ENCODE measurements at regions not wholly inside any gene's neighbourhood (a gene's known extent, or its start where the extent isn't known, plus 50 kb on each side); places are given as distances from the start of the nearest gene placed in this dataset.

- TF ChIP-seq ZNF333 (CRISPR knock-in tag; IDR thresholded peaks at IDR 0.05; ENCODE audit: borderline replicate concordance) (no peak), ZNF562 (CRISPR knock-in tag; IDR thresholded peaks at IDR 0.05; ENCODE audit: borderline replicate concordance) (no peak), ARID3A (IDR thresholded peaks at IDR 0.05; ENCODE audit: low read depth, low read length) (no peak), SYNCRIP (IDR thresholded peaks at IDR 0.05; ENCODE audit: insufficient read depth, low read depth, low read length) (no peak), TCF7 (IDR thresholded peaks at IDR 0.05; ENCODE audit: low read depth) (no peak), KLF11 (CRISPR knock-in tag; IDR thresholded peaks at IDR 0.05) (no peak), NR3C1 (CRISPR knock-in tag; IDR thresholded peaks at IDR 0.05) (no peak)
- TF ChIP-seq, protein P1, sequence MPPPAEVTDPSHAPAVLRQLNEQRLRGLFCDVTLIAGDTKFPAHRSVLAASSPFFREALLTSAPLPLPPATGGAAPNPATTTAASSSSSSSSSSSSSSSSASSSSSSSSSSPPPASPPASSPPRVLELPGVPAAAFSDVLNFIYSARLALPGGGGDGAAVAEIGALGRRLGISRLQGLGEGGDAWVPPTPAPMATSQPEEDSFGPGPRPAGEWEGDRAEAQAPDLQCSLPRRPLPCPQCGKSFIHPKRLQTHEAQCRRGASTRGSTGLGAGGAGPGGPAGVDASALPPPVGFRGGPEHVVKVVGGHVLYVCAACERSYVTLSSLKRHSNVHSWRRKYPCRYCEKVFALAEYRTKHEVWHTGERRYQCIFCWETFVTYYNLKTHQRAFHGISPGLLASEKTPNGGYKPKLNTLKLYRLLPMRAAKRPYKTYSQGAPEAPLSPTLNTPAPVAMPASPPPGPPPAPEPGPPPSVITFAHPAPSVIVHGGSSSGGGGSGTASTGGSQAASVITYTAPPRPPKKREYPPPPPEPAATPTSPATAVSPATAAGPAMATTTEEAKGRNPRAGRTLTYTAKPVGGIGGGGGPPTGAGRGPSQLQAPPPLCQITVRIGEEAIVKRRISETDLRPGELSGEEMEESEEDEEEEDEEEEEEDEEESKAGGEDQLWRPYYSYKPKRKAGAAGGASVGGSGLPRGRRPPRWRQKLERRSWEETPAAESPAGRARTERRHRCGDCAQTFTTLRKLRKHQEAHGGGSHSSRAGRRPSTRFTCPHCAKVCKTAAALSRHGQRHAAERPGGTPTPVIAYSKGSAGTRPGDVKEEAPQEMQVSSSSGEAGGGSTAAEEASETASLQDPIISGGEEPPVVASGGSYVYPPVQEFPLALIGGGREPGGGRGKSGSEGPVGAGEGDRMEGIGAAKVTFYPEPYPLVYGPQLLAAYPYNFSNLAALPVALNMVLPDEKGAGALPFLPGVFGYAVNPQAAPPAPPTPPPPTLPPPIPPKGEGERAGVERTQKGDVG (CRISPR knock-in tag; IDR thresholded peaks at IDR 0.05; ENCODE audit: borderline replicate concordance): no peak
Measured at GRCh38 chr4:11698033-11698432, 269.3 kb upstream of the HS3ST1 start (continued).

- CTCF ChIA-PET (ENCODE audit: low intra/inter-chr PET ratio, low total read pairs): no interaction called here
- 0% methylated on average over 2 of the region's 2 CpGs for WGBS (ENCODE audit: low lambda C conversion rate)
- no peak overlapping the region for H3K4me3 ChIP-seq (replicated peaks in 1 of 3; ENCODE audit: insufficient read depth in 1 of 3, low read depth in 2 of 3, low read length in 3 of 3)
- no peak overlapping the region for H3K4me2 ChIP-seq (ENCODE audit: low read depth, low read length)
- H2AFZ ChIP-seq (ENCODE audit: low read length): no peak overlapping the region
- H3K4me1 ChIP-seq (ENCODE audit: insufficient read depth, low read length): no peaks in the 10 kb centered on the region
- ATAC-seq: no peak
- in situ Hi-C loops (cut with HindIII; ENCODE audit: extremely low pct_ligation_motif_present, low pct_unique_long_range_greater_than_20kb): no loop called here
- no peaks in the 10 kb centered on the region for H4K20me1 ChIP-seq (ENCODE audit: insufficient read depth, low read length)
- H3K79me2 ChIP-seq (ENCODE audit: insufficient read depth, low read length): no peaks in the 10 kb centered on the region
- H3K27me3 ChIP-seq (ENCODE audit: control insufficient read depth in 1 of 2, insufficient read depth in 2 of 2, low read length in 2 of 2): no peaks in the 10 kb centered on the region
- BruUV-seq (replicated peaks): no TSS peak
- no peak overlapping the region for H3K27ac ChIP-seq (ENCODE audit: extremely low read length, insufficient read depth, low read length)
- no peak for FAIRE-seq
- no peak overlapping the region for H3K9ac ChIP-seq (ENCODE audit: insufficient read depth, low read depth, low read length)
- no peak for DNase-seq (ENCODE audit: low spot score)
- H3K36me3 ChIP-seq (replicated peaks in 1 of 2; ENCODE audit: control insufficient read depth in 1 of 2, insufficient read depth in 2 of 2, low read length in 2 of 2): no peaks in the 10 kb centered on the region
- intact Hi-C loops (cut with micrococcal nuclease; ENCODE audit: unreplicated experiment): no loop called here
- POLR2A ChIA-PET: no interaction called here
- peaks cover 57% of the 10 kb centered on the region for H3K9me3 ChIP-seq (ENCODE audit: low read length)
- TF ChIP-seq, protein P2, sequence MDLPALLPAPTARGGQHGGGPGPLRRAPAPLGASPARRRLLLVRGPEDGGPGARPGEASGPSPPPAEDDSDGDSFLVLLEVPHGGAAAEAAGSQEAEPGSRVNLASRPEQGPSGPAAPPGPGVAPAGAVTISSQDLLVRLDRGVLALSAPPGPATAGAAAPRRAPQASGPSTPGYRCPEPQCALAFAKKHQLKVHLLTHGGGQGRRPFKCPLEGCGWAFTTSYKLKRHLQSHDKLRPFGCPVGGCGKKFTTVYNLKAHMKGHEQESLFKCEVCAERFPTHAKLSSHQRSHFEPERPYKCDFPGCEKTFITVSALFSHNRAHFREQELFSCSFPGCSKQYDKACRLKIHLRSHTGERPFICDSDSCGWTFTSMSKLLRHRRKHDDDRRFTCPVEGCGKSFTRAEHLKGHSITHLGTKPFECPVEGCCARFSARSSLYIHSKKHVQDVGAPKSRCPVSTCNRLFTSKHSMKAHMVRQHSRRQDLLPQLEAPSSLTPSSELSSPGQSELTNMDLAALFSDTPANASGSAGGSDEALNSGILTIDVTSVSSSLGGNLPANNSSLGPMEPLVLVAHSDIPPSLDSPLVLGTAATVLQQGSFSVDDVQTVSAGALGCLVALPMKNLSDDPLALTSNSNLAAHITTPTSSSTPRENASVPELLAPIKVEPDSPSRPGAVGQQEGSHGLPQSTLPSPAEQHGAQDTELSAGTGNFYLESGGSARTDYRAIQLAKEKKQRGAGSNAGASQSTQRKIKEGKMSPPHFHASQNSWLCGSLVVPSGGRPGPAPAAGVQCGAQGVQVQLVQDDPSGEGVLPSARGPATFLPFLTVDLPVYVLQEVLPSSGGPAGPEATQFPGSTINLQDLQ (CRISPR knock-in tag; IDR thresholded peaks at IDR 0.05): no peak
- TF ChIP-seq, protein P3, sequence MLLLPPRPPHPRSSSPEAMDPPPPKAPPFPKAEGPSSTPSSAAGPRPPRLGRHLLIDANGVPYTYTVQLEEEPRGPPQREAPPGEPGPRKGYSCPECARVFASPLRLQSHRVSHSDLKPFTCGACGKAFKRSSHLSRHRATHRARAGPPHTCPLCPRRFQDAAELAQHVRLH (CRISPR knock-in tag; IDR thresholded peaks at IDR 0.05; ENCODE audit: borderline replicate concordance, low read depth): no peak
- TF ChIP-seq, protein P4, sequence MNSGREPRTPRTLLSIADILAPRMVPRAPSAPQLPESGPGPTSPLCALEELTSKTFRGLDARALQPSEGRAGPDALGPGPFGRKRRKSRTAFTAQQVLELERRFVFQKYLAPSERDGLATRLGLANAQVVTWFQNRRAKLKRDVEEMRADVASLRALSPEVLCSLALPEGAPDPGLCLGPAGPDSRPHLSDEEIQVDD (CRISPR knock-in tag; IDR thresholded peaks at IDR 0.05; ENCODE audit: borderline replicate concordance): no peak
- no peak for TF ChIP-seq THAP11 (CRISPR knock-in tag; IDR thresholded peaks at IDR 0.05)
- TF ChIP-seq ZNF354B (CRISPR knock-in tag; IDR thresholded peaks at IDR 0.05): no peak
- no peak for TF ChIP-seq HES4 (CRISPR knock-in tag; IDR thresholded peaks at IDR 0.05; ENCODE audit: borderline replicate concordance)
Measured at GRCh38 chr4:11693693-11694092, 265.0 kb upstream of the HS3ST1 start.

All from HepG2 (cell line).